ENCODE measurements at regions not wholly inside any gene's neighbourhood (a gene's known extent, or its start where the extent isn't known, plus 50 kb on each side); places are given as distances from the start of the nearest gene placed in this dataset.

- TF ChIP-seq, protein P1, sequence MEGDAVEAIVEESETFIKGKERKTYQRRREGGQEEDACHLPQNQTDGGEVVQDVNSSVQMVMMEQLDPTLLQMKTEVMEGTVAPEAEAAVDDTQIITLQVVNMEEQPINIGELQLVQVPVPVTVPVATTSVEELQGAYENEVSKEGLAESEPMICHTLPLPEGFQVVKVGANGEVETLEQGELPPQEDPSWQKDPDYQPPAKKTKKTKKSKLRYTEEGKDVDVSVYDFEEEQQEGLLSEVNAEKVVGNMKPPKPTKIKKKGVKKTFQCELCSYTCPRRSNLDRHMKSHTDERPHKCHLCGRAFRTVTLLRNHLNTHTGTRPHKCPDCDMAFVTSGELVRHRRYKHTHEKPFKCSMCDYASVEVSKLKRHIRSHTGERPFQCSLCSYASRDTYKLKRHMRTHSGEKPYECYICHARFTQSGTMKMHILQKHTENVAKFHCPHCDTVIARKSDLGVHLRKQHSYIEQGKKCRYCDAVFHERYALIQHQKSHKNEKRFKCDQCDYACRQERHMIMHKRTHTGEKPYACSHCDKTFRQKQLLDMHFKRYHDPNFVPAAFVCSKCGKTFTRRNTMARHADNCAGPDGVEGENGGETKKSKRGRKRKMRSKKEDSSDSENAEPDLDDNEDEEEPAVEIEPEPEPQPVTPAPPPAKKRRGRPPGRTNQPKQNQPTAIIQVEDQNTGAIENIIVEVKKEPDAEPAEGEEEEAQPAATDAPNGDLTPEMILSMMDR (IDR thresholded peaks at IDR 0.05) = no peak
- Mint-ChIP-seq H3K27ac (no peak overlapping the region), H3K36me3 (ENCODE audit: low read depth) (no peaks in the 10 kb centered on the region), H3K9me3 (peaks cover 10% of the 10 kb centered on the region), H3K27me3 (ENCODE audit: insufficient read depth) (peaks cover 2% of the 10 kb centered on the region; the same call in 1 of the 2 replicates), H3K4me1 (ENCODE audit: low read depth) (no peaks in the 10 kb centered on the region), H3K4me3 (no peak overlapping the region)
- DNase-seq = no peak
These were observed 211.0 kb upstream of the IRX5 start for GRCh38 chr16:54719624-54720023.

DNA sequence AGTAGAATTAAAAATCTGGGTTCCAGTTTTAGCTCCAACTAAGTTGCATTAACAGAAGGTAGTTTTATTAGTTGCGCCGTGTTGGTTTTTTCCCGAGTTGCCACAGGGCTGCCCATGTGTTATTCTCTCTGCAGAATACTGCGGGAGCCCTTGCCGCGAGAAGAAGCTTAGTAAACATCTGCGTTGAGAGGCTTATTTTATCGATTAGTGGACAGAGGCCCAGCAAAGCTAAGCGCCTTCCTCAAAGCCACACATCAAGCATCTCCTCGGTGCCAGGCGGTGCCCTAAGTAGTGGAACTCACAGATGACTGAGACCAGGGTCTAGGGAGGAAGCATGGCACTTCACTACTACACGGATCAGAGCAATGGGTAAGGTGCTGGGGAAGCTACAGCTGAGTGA is 212.3 kb upstream of the IRX5 start:
- Mint-ChIP-seq H3K4me3 (no peak overlapping the region), H3K27ac (no peak overlapping the region), H3K27me3 (ENCODE audit: insufficient read depth) (peaks cover 2% of the 10 kb centered on the region; the same call in 1 of the 2 replicates), H3K4me1 (ENCODE audit: low read depth) (no peaks in the 10 kb centered on the region), H3K36me3 (ENCODE audit: low read depth) (no peaks in the 10 kb centered on the region), H3K9me3 (peaks cover 10% of the 10 kb centered on the region)
- TF ChIP-seq, protein P1 (IDR thresholded peaks at IDR 0.05) = no peak
- DNase-seq = no peak

- H3K27me3 Mint-ChIP-seq (ENCODE audit: insufficient read depth) = peaks cover 3% of the 10 kb centered on the region; the same call in 1 of the 2 replicates
- TF ChIP-seq, protein P1 (IDR thresholded peaks at IDR 0.05) = no peak
- no peaks in the 10 kb centered on the region for H3K36me3 Mint-ChIP-seq (ENCODE audit: low read depth)
- DNase-seq = no peak
- H3K9me3 Mint-ChIP-seq = no peaks in the 10 kb centered on the region
- no peak overlapping the region for H3K4me3 Mint-ChIP-seq
- H3K27ac Mint-ChIP-seq = no peak overlapping the region
- no peaks in the 10 kb centered on the region for H3K4me1 Mint-ChIP-seq (ENCODE audit: low read depth)
These were observed 215.7 kb upstream of the IRX5 start for GRCh38 chr16:54715011-54715410.

DNA sequence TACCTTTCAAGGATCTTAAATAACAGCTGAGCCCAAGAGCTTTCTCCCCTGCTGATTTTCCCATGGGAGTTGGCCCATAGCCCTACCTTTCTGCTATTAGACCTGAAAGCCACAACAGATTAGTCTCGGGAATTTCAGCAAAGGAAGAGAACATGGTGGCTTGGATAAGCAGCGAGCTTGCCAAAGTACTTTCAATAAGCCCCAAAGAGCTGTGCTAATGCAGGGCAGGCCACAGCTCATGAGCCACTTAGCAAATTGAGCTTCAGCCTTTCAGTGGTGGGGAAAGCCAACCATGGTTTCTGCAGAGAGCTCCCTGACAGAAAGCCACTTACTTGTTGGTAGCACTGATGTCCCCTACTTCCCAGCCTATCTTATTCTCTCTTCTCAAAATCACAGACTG is 217.8 kb upstream of the IRX5 start:
- TF ChIP-seq, protein P1 (IDR thresholded peaks at IDR 0.05) = no peak
- Mint-ChIP-seq H3K4me1 (ENCODE audit: low read depth) (no peaks in the 10 kb centered on the region), H3K9me3 (no peaks in the 10 kb centered on the region), H3K27me3 (ENCODE audit: insufficient read depth) (peaks cover 3% of the 10 kb centered on the region; the same call in 1 of the 2 replicates), H3K27ac (no peak overlapping the region), H3K4me3 (no peak overlapping the region), H3K36me3 (ENCODE audit: low read depth) (no peaks in the 10 kb centered on the region)
- DNase-seq = no peak

GRCh38 chr16:54707813-54708212 is 222.9 kb upstream of the IRX5 start:
- Mint-ChIP-seq H3K4me1 (ENCODE audit: low read depth) (no peaks in the 10 kb centered on the region), H3K4me3 (no peak overlapping the region), H3K36me3 (ENCODE audit: low read depth) (no peaks in the 10 kb centered on the region), H3K27ac (no peak overlapping the region), H3K9me3 (no peaks in the 10 kb centered on the region), H3K27me3 (ENCODE audit: insufficient read depth) (peaks cover 5% of the 10 kb centered on the region; the same call in 1 of the 2 replicates)
- TF ChIP-seq, protein P1 (IDR thresholded peaks at IDR 0.05) = no peak
- no peak for DNase-seq

GRCh38 chr16:54706406-54706805 is 224.3 kb upstream of the IRX5 start:
- Mint-ChIP-seq H3K9me3 (no peaks in the 10 kb centered on the region), H3K27ac (no peak overlapping the region), H3K36me3 (ENCODE audit: low read depth) (no peaks in the 10 kb centered on the region), H3K4me1 (ENCODE audit: low read depth) (no peaks in the 10 kb centered on the region), H3K27me3 (ENCODE audit: insufficient read depth) (peaks cover 4% of the 10 kb centered on the region; the same call in 1 of the 2 replicates), H3K4me3 (no peak overlapping the region)
- TF ChIP-seq, protein P1 (IDR thresholded peaks at IDR 0.05) = no peak
- DNase-seq = no peak

Data from HFFc6 (cell line).